HG03097 (cell line): ENCODE measurements at regions not wholly inside any gene's neighbourhood (a gene's known extent, or its start where the extent isn't known, plus 50 kb on each side); places are given as distances from the start of the nearest gene placed in this dataset.
"Not testable (repeated sequence)": the region's sequence is repeated elsewhere in the genome, so short reads cannot be mapped to it uniquely, and the experiment has no call there.

Source experiments
- ATAC-seq: cut with Tn5 transposase; IDR thresholded peaks from one replicate; pipeline ENCODE4 v1.9.1; 2021; ENCODE audit not compliant: unreplicated experiment, low FRiP score

- ATAC-seq: no peak
These were observed 1590.1 kb upstream of the PRR20A start for GRCh38 chr13:55550624-55551023.

GRCh38 chr13:55553701-55554100 lies 1587.0 kb upstream of the PRR20A start:
- no peak for ATAC-seq

- no peak for ATAC-seq
These were observed 1586.0 kb upstream of the PRR20A start for GRCh38 chr13:55554741-55555140.

GRCh38 chr13:55560331-55560730 lies 1580.4 kb upstream of the PRR20A start:
- no peak for ATAC-seq

- ATAC-seq: no peak
These were observed 1577.5 kb upstream of the PRR20A start for GRCh38 chr13:55563267-55563666.

- no peak for ATAC-seq
These were observed 1574.4 kb upstream of the PRR20A start for GRCh38 chr13:55566334-55566733.

GRCh38 chr13:55566779-55567178 lies 1573.9 kb upstream of the PRR20A start:
- ATAC-seq: no peak

GRCh38 chr13:55567721-55568625 lies 1572.7 kb upstream of the PRR20A start:
- no peak for ATAC-seq

GRCh38 chr13:55569082-55569481 lies 1571.6 kb upstream of the PRR20A start:
- no peak for ATAC-seq

GRCh38 chr13:55569514-55569913 lies 1571.2 kb upstream of the PRR20A start:
- no peak for ATAC-seq

- no peak for ATAC-seq
These were observed 1570.3 kb upstream of the PRR20A start for GRCh38 chr13:55570371-55570770.

GRCh38 chr13:55571237-55571867 lies 1569.4 kb upstream of the PRR20A start:
- ATAC-seq: no peak

GRCh38 chr13:55572408-55572807 lies 1568.3 kb upstream of the PRR20A start:
- ATAC-seq: no peak

- no peak for ATAC-seq
These were observed 1567.9 kb upstream of the PRR20A start for GRCh38 chr13:55572862-55573261.

- no peak for ATAC-seq
These were observed 1567.2 kb upstream of the PRR20A start for GRCh38 chr13:55573565-55573964.

GRCh38 chr13:55576389-55576788 lies 1564.3 kb upstream of the PRR20A start:
- no peak for ATAC-seq

GRCh38 chr13:55577082-55577846 lies 1563.5 kb upstream of the PRR20A start:
- ATAC-seq: no peak

GRCh38 chr13:55577847-55578210 lies 1562.9 kb upstream of the PRR20A start:
- no peak for ATAC-seq

- not testable (repeated sequence) for ATAC-seq
These were observed 1558.4 kb upstream of the PRR20A start for GRCh38 chr13:55582294-55582693.

GRCh38 chr13:55583953-55584593 lies 1556.6 kb upstream of the PRR20A start:
- ATAC-seq: no peak

- ATAC-seq: no peak
These were observed 1537.9 kb upstream of the PRR20A start for GRCh38 chr13:55602784-55603183.
